ENCODE measurements at regions not wholly inside any gene's neighbourhood (a gene's known extent, or its start where the extent isn't known, plus 50 kb on each side); places are given as distances from the start of the nearest gene placed in this dataset.
"Not testable (repeated sequence)": the region's sequence is repeated elsewhere in the genome, so short reads cannot be mapped to it uniquely, and the experiment has no call there.

- DNase-seq, result no peak
Observed at GRCh38 chr2:8134473-8134932, 547.4 kb upstream of the ID2 start.

- peak; percentile 75 for DNase-seq
Observed at GRCh38 chr2:8134985-8135682, 546.7 kb upstream of the ID2 start.

GRCh38 chr2:8137801-8138200, 544.1 kb upstream of the ID2 start:
- no peak for DNase-seq

GRCh38 chr2:8138525-8138922, 543.3 kb upstream of the ID2 start:
- DNase-seq, result no peak

GRCh38 chr2:8138923-8139667, 542.8 kb upstream of the ID2 start:
- DNase-seq, result no peak

- DNase-seq, result no peak
Observed at GRCh38 chr2:8139668-8140200, 542.1 kb upstream of the ID2 start.

- no peak for DNase-seq
Observed at GRCh38 chr2:8141079-8141707, 540.7 kb upstream of the ID2 start.

GRCh38 chr2:8141780-8142179, 540.1 kb upstream of the ID2 start:
- DNase-seq, result no peak

- no peak for DNase-seq
Observed at GRCh38 chr2:8142461-8142860, 539.4 kb upstream of the ID2 start.

GRCh38 chr2:8144131-8144631, 537.7 kb upstream of the ID2 start:
- no peak for DNase-seq

GRCh38 chr2:8144785-8145184, 537.1 kb upstream of the ID2 start:
- DNase-seq, result no peak

GRCh38 chr2:8145375-8145774, 536.5 kb upstream of the ID2 start:
- DNase-seq, result not testable (repeated sequence)

GRCh38 chr2:8146132-8147005, 535.5 kb upstream of the ID2 start:
- no peak for DNase-seq

- no peak for DNase-seq
Observed at GRCh38 chr2:8148260-8149006, 533.4 kb upstream of the ID2 start.

- no peak for DNase-seq
Observed at GRCh38 chr2:8149007-8149405, 532.9 kb upstream of the ID2 start.

- DNase-seq, result peak; percentile 42
Observed at GRCh38 chr2:8149985-8150539, 531.8 kb upstream of the ID2 start.

GRCh38 chr2:8151888-8152287, 530.0 kb upstream of the ID2 start:
- no peak for DNase-seq

- DNase-seq, result no peak
Observed at GRCh38 chr2:8152392-8153257, 529.2 kb upstream of the ID2 start.

GRCh38 chr2:8153258-8153718, 528.6 kb upstream of the ID2 start:
- no peak for DNase-seq

- no peak for DNase-seq
Observed at GRCh38 chr2:8154270-8154669, 527.6 kb upstream of the ID2 start.

Data from right hindlimb (tissue), 1 donor.